HG03064 (cell line): ENCODE measurements at regions not wholly inside any gene's neighbourhood (a gene's known extent, or its start where the extent isn't known, plus 50 kb on each side); places are given as distances from the start of the nearest gene placed in this dataset.

ENCODE experiments used
- ATAC-seq: cut with Tn5 transposase; IDR thresholded peaks from one replicate; pipeline ENCODE4 v1.9.1; 2021; ENCODE audit warnings: low read depth; ENCODE audit not compliant: unreplicated experiment

GRCh38 chr13:33767140-33767539, 50.8 kb upstream of the RFC3 start:
- no peak for ATAC-seq
